BLaER1 (cell line): ENCODE measurements at regions not wholly inside any gene's neighbourhood (a gene's known extent, or its start where the extent isn't known, plus 50 kb on each side); places are given as distances from the start of the nearest gene placed in this dataset.

Experiments used
- H3K27ac ChIP-seq: shearing (Covaris generic); formaldehyde crosslinking; 2 replicates; pipeline ENCODE4 v1.8.1; 2022
- H3K27me3 ChIP-seq: shearing (Covaris generic); formaldehyde crosslinking; 2 replicates; pipeline ENCODE4 v1.8.1; 2022
- H3K36me3 ChIP-seq: shearing (Covaris generic); formaldehyde crosslinking; 2 replicates; pipeline ENCODE4 v1.8.1; 2022
- H3K4me1 ChIP-seq: shearing (Covaris generic); formaldehyde crosslinking; 2 replicates; pipeline ENCODE4 v1.8.1; 2022
- H3K4me2 ChIP-seq: shearing (Covaris generic); formaldehyde crosslinking; 2 replicates; pipeline ENCODE4 v1.8.1; 2022
- H3K4me3 ChIP-seq: shearing (Covaris generic); formaldehyde crosslinking; 2 replicates; pipeline ENCODE4 v1.8.1; 2022
- H3K9ac ChIP-seq: shearing (Covaris generic); formaldehyde crosslinking; 2 replicates; pipeline ENCODE4 v1.8.1; 2022
- H3K9me3 ChIP-seq: shearing (Covaris generic); formaldehyde crosslinking; 2 replicates; pipeline ENCODE4 v1.8.1; 2022
- H4K20me1 ChIP-seq: shearing (Covaris generic); formaldehyde crosslinking; 2 replicates; pipeline ENCODE4 v1.8.1; 2022
- Cebpa-rat ChIP-seq: shearing (Covaris generic); IDR thresholded peaks from 2 replicates; pipeline ENCODE4 v1.8.1; 2022

GRCh38 chr2:195494451-195494850 is 162.6 kb upstream of the SLC39A10 start:
- no peak for TF ChIP-seq Cebpa-rat
- Histone ChIP-seq H3K9me3 (0 out of 2 replicates have a peak, but pooled peaks cover 5% of the 10 kb centered on the region), H4K20me1 (no peaks in the 10 kb centered on the region), H3K9ac (no peak overlapping the region), H3K4me2 (no peak overlapping the region), H3K27me3 (no peaks in the 10 kb centered on the region), H3K36me3 (no peaks in the 10 kb centered on the region), H3K4me1 (peaks cover 27% of the 10 kb centered on the region), H3K27ac (no peak overlapping the region), H3K4me3 (no peak overlapping the region)

DNA sequence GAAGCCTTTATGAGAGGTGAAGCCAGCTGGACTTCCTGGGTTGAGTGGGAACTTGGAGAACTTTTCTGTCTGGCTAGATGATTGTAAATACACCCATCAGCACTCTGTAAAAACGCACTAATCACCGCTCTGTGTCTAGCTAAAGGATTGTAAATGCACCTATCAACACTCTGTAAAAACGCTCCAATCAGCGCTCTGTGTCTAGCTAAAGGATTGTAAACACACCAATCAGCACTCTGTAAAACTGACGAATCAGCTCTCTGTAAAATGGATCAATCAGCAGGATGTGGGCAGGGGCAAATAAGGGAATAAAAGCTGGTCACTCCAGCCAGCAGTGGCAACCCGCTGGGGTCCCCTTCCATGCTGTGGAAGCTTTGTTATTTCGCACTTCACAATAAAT is 163.6 kb upstream of the SLC39A10 start:
- no peak for TF ChIP-seq Cebpa-rat
- Histone ChIP-seq H3K4me2 (no peak overlapping the region), H3K9ac (no peak overlapping the region), H3K27me3 (no peaks in the 10 kb centered on the region), H3K4me3 (no peak overlapping the region), H3K36me3 (no peaks in the 10 kb centered on the region), H3K9me3 (0 out of 2 replicates have a peak, but pooled peaks cover 5% of the 10 kb centered on the region), H3K27ac (no peak overlapping the region), H4K20me1 (no peaks in the 10 kb centered on the region), H3K4me1 (peaks cover 37% of the 10 kb centered on the region)

DNA sequence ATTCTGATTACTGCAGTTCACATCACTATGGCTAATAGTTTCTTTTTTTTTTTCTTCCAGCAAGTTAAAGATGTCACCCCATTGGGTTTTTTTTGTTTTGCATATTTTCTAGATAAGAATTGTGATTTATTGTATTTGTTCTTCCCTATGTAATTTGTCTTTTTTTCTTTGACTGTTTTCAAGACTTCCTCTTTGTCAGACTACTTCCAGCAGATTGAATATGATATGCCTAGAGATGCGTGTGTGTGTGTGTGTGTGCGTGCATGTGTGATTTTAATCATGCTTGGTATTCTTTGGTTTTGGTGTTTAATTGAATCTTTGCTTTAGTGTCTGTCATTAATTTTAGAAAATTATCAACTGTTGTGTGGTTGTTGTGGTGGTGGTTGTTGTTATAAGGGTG is 166.7 kb upstream of the SLC39A10 start:
- Histone ChIP-seq H3K4me2 (no peak overlapping the region), H3K4me1 (peaks cover 60% of the 10 kb centered on the region), H3K9ac (no peak overlapping the region), H3K27ac (no peak overlapping the region), H3K4me3 (no peak overlapping the region), H4K20me1 (no peaks in the 10 kb centered on the region), H3K27me3 (no peaks in the 10 kb centered on the region), H3K36me3 (no peaks in the 10 kb centered on the region), H3K9me3 (0 out of 2 replicates have a peak, but pooled peaks cover 5% of the 10 kb centered on the region)
- no peak for TF ChIP-seq Cebpa-rat

- TF ChIP-seq Cebpa-rat: no peak
- Histone ChIP-seq H3K9ac (no peak overlapping the region), H3K4me3 (no peak overlapping the region), H3K36me3 (no peaks in the 10 kb centered on the region), H4K20me1 (no peaks in the 10 kb centered on the region), H3K27ac (no peak overlapping the region), H3K4me2 (no peak overlapping the region), H3K4me1 (peaks cover 59% of the 10 kb centered on the region), H3K27me3 (no peaks in the 10 kb centered on the region), H3K9me3 (0 out of 2 replicates have a peak, but pooled peaks cover 5% of the 10 kb centered on the region)
These were observed 167.9 kb upstream of the SLC39A10 start for GRCh38 chr2:195489101-195489500.

- Histone ChIP-seq H3K4me2 (no peak overlapping the region), H3K36me3 (no peaks in the 10 kb centered on the region), H3K27me3 (no peaks in the 10 kb centered on the region), H3K4me1 (peaks cover 59% of the 10 kb centered on the region), H3K9ac (no peak overlapping the region), H3K27ac (no peak overlapping the region), H3K4me3 (no peak overlapping the region), H3K9me3 (0 out of 2 replicates have a peak, but pooled peaks cover 4% of the 10 kb centered on the region), H4K20me1 (no peaks in the 10 kb centered on the region)
- TF ChIP-seq Cebpa-rat: no peak
These were observed 168.5 kb upstream of the SLC39A10 start for GRCh38 chr2:195488567-195488966.

DNA sequence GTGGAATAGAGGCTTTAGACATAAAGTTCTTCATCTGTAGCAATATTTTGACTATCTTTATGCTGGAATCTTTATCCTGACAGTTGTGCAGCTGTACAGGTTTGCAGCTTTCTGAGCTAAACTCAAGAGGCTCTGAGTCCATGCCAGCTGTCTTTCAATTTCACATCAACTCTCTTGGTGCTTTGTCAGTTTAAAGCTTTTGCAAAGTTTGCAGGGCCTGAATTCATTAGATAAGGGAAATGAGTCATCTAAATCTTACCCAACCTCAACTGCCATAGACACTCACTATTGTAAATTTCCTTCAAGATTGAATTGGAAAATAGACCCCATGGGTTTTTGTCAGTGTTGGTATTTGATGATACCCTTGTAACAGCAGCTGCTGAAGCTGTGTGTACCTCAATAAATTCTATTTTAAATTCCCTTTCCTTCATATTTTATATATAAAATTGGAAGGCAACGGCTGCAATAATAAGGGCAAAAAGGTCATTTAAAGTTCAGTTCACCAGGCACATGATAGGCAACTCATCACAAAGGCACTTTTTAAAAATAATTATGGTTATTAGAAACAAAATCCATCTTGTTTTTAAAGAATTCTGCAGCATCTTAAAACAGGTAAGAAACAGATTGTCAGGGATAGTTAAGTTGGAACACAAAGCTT is 169.9 kb upstream of the SLC39A10 start:
- TF ChIP-seq Cebpa-rat: peak; percentile 44; the same call in 1 of the 2 replicates
- H3K4me3 ChIP-seq: no peak overlapping the region
- H3K4me1 ChIP-seq: peaks cover 53% of the 10 kb centered on the region
- H4K20me1 ChIP-seq: no peaks in the 10 kb centered on the region
- H3K9me3 ChIP-seq: no peaks in the 10 kb centered on the region
- H3K36me3 ChIP-seq: no peaks in the 10 kb centered on the region
- no peak overlapping the region for H3K9ac ChIP-seq
- peak overlapping the region; percentile 56 for H3K4me2 ChIP-seq
- H3K27me3 ChIP-seq: no peaks in the 10 kb centered on the region
- peak overlapping the region; percentile 49 for H3K27ac ChIP-seq

DNA sequence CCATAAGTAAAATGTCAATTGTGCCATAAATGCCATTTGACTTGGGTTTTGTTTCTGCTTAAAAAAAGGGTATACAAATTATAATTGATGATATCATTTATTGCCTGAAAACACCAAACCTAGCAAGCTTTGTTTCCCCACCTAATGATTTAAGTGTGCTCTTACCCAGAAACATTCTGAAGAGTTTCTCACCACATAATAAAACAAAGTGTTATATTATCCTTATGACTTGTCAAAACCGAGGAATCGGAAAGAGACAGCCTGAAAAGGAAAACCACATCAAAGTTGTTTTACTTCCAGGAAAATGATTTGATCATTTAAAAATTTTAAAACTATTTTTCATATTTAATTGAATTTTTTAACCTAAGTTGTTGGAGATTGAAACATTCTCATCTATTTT is 170.5 kb upstream of the SLC39A10 start:
- no peaks in the 10 kb centered on the region for H3K36me3 ChIP-seq
- H3K27ac ChIP-seq: peak overlapping the region; percentile 49; the same call in 1 of the 2 replicates
- H3K9ac ChIP-seq: no peak overlapping the region
- H4K20me1 ChIP-seq: no peaks in the 10 kb centered on the region
- no peak overlapping the region for H3K4me3 ChIP-seq
- H3K27me3 ChIP-seq: no peaks in the 10 kb centered on the region
- peak overlapping the region; percentile 56 for H3K4me2 ChIP-seq
- H3K9me3 ChIP-seq: no peaks in the 10 kb centered on the region
- no peak for TF ChIP-seq Cebpa-rat
- H3K4me1 ChIP-seq: peaks cover 53% of the 10 kb centered on the region

GRCh38 chr2:195482010-195482409 is 175.0 kb upstream of the SLC39A10 start:
- H3K9ac ChIP-seq: no peak overlapping the region
- no peak for TF ChIP-seq Cebpa-rat
- H3K36me3 ChIP-seq: no peaks in the 10 kb centered on the region
- no peaks in the 10 kb centered on the region for H4K20me1 ChIP-seq
- H3K4me2 ChIP-seq: no peak overlapping the region
- peaks cover 35% of the 10 kb centered on the region for H3K4me1 ChIP-seq
- no peak overlapping the region for H3K4me3 ChIP-seq
- H3K9me3 ChIP-seq: peaks cover 2% of the 10 kb centered on the region; the same call in 1 of the 2 replicates
- H3K27me3 ChIP-seq: no peaks in the 10 kb centered on the region
- no peak overlapping the region for H3K27ac ChIP-seq

DNA sequence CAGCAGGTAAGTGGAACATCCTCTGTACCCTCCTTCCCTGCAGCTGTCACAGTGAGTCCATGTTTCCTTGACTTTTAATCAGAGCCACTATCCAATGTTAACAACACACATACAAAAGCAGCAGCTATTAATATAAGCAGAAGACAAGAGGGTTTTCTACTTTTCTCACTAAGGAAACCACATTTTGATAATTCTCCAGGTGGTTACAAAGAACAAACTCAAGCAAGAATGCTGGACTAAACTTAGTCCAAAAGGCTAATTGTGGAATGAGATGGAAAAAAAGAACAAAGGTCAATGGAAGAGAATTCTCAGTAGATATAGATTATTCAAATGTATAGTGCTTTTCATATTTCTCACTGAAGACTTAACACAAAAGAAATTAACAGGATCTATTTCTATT is 176.9 kb upstream of the SLC39A10 start:
- Histone ChIP-seq H4K20me1 (no peaks in the 10 kb centered on the region), H3K4me2 (peak overlapping the region; percentile 38), H3K4me1 (peaks cover 17% of the 10 kb centered on the region), H3K9me3 (peaks cover 9% of the 10 kb centered on the region; the same call in 1 of the 2 replicates), H3K27ac (no peak overlapping the region), H3K27me3 (no peaks in the 10 kb centered on the region), H3K9ac (no peak overlapping the region), H3K36me3 (no peaks in the 10 kb centered on the region), H3K4me3 (no peak overlapping the region)
- no peak for TF ChIP-seq Cebpa-rat

GRCh38 chr2:195479407-195479806 is 177.6 kb upstream of the SLC39A10 start:
- H4K20me1 ChIP-seq: no peaks in the 10 kb centered on the region
- no peak overlapping the region for H3K27ac ChIP-seq

More at GRCh38 chr2:195479407-195479806, 177.6 kb upstream of the SLC39A10 start:
- no peaks in the 10 kb centered on the region for H3K36me3 ChIP-seq
- H3K27me3 ChIP-seq: no peaks in the 10 kb centered on the region
- H3K4me1 ChIP-seq: peaks cover 17% of the 10 kb centered on the region
- peaks cover 9% of the 10 kb centered on the region; the same call in 1 of the 2 replicates for H3K9me3 ChIP-seq
- H3K4me2 ChIP-seq: peak overlapping the region; percentile 38
- TF ChIP-seq Cebpa-rat: no peak
- H3K9ac ChIP-seq: no peak overlapping the region
- no peak overlapping the region for H3K4me3 ChIP-seq
